GM19467 (cell line): ENCODE measurements at regions not wholly inside any gene's neighbourhood (a gene's known extent, or its start where the extent isn't known, plus 50 kb on each side); places are given as distances from the start of the nearest gene placed in this dataset.
A peak's percentile ranks its signal among the peaks of the same experiment; 100 is the strongest.

Experiments
- ATAC-seq: cut with Tn5 transposase; IDR thresholded peaks from one replicate; pipeline ENCODE4 v1.9.1; 2021; ENCODE audit warnings: mild to moderate bottlenecking, moderate library complexity; ENCODE audit not compliant: unreplicated experiment

- ATAC-seq, result no peak
These were observed 483.0 kb upstream of the ID2 start for GRCh38 chr2:8198766-8199382.

GRCh38 chr2:8202132-8202531 lies 479.7 kb upstream of the ID2 start:
- ATAC-seq, result peak; percentile 75

GRCh38 chr2:8203364-8203763 lies 478.5 kb upstream of the ID2 start:
- ATAC-seq, result no peak

GRCh38 chr2:8204711-8205110 lies 477.1 kb upstream of the ID2 start:
- ATAC-seq, result no peak

- ATAC-seq, result no peak
These were observed 472.4 kb upstream of the ID2 start for GRCh38 chr2:8209494-8209893.

GRCh38 chr2:8211384-8211783 lies 470.5 kb upstream of the ID2 start:
- no peak for ATAC-seq

GRCh38 chr2:8212239-8212638 lies 469.6 kb upstream of the ID2 start:
- no peak for ATAC-seq

GRCh38 chr2:8214036-8214615 lies 467.7 kb upstream of the ID2 start:
- no peak for ATAC-seq

- peak; percentile 99 for ATAC-seq
These were observed 466.5 kb upstream of the ID2 start for GRCh38 chr2:8215159-8215863.

GRCh38 chr2:8215982-8216381 lies 465.9 kb upstream of the ID2 start:
- ATAC-seq, result no peak

GRCh38 chr2:8216397-8216796 lies 465.5 kb upstream of the ID2 start:
- ATAC-seq, result no peak

- no peak for ATAC-seq
These were observed 464.3 kb upstream of the ID2 start for GRCh38 chr2:8217468-8218030.

- no peak for ATAC-seq
These were observed 462.8 kb upstream of the ID2 start for GRCh38 chr2:8219096-8219495.

- ATAC-seq, result no peak
These were observed 462.1 kb upstream of the ID2 start for GRCh38 chr2:8219631-8220355.

- no peak for ATAC-seq
These were observed 458.7 kb upstream of the ID2 start for GRCh38 chr2:8222979-8223694.

GRCh38 chr2:8223695-8224346 lies 458.0 kb upstream of the ID2 start:
- no peak for ATAC-seq

- no peak for ATAC-seq
These were observed 457.3 kb upstream of the ID2 start for GRCh38 chr2:8224347-8225190.

GRCh38 chr2:8225266-8225665 lies 456.6 kb upstream of the ID2 start:
- ATAC-seq, result no peak

- no peak for ATAC-seq
These were observed 456.1 kb upstream of the ID2 start for GRCh38 chr2:8225798-8226197.
